ENCODE measurements at regions not wholly inside any gene's neighbourhood (a gene's known extent, or its start where the extent isn't known, plus 50 kb on each side); places are given as distances from the start of the nearest gene placed in this dataset.

- no peak for TF ChIP-seq ZFP30 (CRISPR knock-in tag; IDR thresholded peaks at IDR 0.05)
- TF ChIP-seq PPARA (CRISPR knock-in tag; IDR thresholded peaks at IDR 0.05; ENCODE audit: borderline replicate concordance), result no peak
- TF ChIP-seq ZNF70 (CRISPR knock-in tag; IDR thresholded peaks at IDR 0.05), result no peak
- TF ChIP-seq ISL1 (CRISPR knock-in tag; IDR thresholded peaks at IDR 0.05), result no peak
- no peak for TF ChIP-seq GLIS3 (CRISPR knock-in tag; IDR thresholded peaks at IDR 0.05)
- no peak for TF ChIP-seq ZNF8 (CRISPR knock-in tag; IDR thresholded peaks at IDR 0.05)
- TF ChIP-seq ZNF565 (CRISPR knock-in tag; conservative IDR thresholded peaks at IDR 0.05; ENCODE audit: low read depth), result no peak
Measured at GRCh38 chr3:6719999-6720398, 140.9 kb upstream of the GRM7 start (continued).

GRCh38 chr3:6721491-6721890 is 139.4 kb upstream of the GRM7 start:
- no peak for ATAC-seq
- TF ChIP-seq BACH2 (CRISPR knock-in tag; IDR thresholded peaks at IDR 0.05; ENCODE audit: borderline replicate concordance) (no peak), CSDC2 (CRISPR knock-in tag; IDR thresholded peaks at IDR 0.05) (no peak), TSHZ2 (CRISPR knock-in tag; IDR thresholded peaks at IDR 0.05) (no peak), ZNF70 (CRISPR knock-in tag; IDR thresholded peaks at IDR 0.05) (no peak), PATZ1 (CRISPR knock-in tag; IDR thresholded peaks at IDR 0.05; ENCODE audit: borderline replicate concordance) (no peak), ZNF565 (CRISPR knock-in tag; conservative IDR thresholded peaks at IDR 0.05; ENCODE audit: low read depth) (no peak), CSRNP3 (CRISPR knock-in tag; IDR thresholded peaks at IDR 0.05) (no peak), ISL1 (CRISPR knock-in tag; IDR thresholded peaks at IDR 0.05) (no peak)

GRCh38 chr3:6723205-6723604 is 137.7 kb upstream of the GRM7 start:
- no peak for ATAC-seq
- TF ChIP-seq OSR1 (CRISPR knock-in tag; IDR thresholded peaks at IDR 0.05), result no peak
- no peak for TF ChIP-seq CREB5 (CRISPR knock-in tag; IDR thresholded peaks at IDR 0.05; ENCODE audit: low read depth)
- no peak for TF ChIP-seq TOX (CRISPR knock-in tag; IDR thresholded peaks at IDR 0.05; ENCODE audit: borderline replicate concordance)
- no peak for TF ChIP-seq CSRNP3 (CRISPR knock-in tag; IDR thresholded peaks at IDR 0.05)
- TF ChIP-seq ZC3H10 (CRISPR knock-in tag; IDR thresholded peaks at IDR 0.05), result no peak
- TF ChIP-seq CSDC2 (CRISPR knock-in tag; IDR thresholded peaks at IDR 0.05), result no peak
- no peak for TF ChIP-seq ISL1 (CRISPR knock-in tag; IDR thresholded peaks at IDR 0.05)
- TF ChIP-seq RARB (CRISPR knock-in tag; IDR thresholded peaks at IDR 0.05), result no peak
- no peak for TF ChIP-seq GLIS3 (CRISPR knock-in tag; IDR thresholded peaks at IDR 0.05)
- no peak for TF ChIP-seq ESRRG (CRISPR knock-in tag; IDR thresholded peaks at IDR 0.05)
- no peak for TF ChIP-seq TSHZ2 (CRISPR knock-in tag; IDR thresholded peaks at IDR 0.05)
- TF ChIP-seq ZNF70 (CRISPR knock-in tag; IDR thresholded peaks at IDR 0.05), result no peak
- no peak for TF ChIP-seq ZNF565 (CRISPR knock-in tag; conservative IDR thresholded peaks at IDR 0.05; ENCODE audit: low read depth)
- TF ChIP-seq SNAI2 (CRISPR knock-in tag; IDR thresholded peaks at IDR 0.05), result no peak
- no peak for TF ChIP-seq ZFP30 (CRISPR knock-in tag; IDR thresholded peaks at IDR 0.05)
- no peak for TF ChIP-seq BACH2 (CRISPR knock-in tag; IDR thresholded peaks at IDR 0.05; ENCODE audit: borderline replicate concordance)
